ENCODE measurements at regions not wholly inside any gene's neighbourhood (a gene's known extent, or its start where the extent isn't known, plus 50 kb on each side); places are given as distances from the start of the nearest gene placed in this dataset.
"Not testable (repeated sequence)": the region's sequence is repeated elsewhere in the genome, so short reads cannot be mapped to it uniquely, and the experiment has no call there.

DNA sequence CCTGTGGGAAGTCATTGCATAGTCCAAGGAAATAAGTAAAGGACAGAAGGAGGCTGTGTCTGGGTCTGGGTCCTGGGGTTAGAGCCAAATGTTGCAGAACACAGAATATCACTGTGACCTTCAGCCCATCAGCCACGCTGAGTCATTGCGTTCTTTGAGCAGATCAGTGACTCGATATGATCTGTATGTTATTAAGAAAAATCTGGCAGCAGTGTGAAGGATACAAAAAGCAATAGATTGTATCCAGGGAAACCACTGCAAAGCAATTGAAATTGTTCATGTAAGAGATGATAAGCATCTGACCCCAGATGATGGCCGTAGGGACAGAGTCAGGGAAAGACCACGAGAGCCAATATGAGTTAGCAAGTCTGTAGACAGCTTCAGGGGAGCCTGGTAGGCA, 1575.1 kb upstream of the SLC10A2 start:
- ATAC-seq (replicated peaks), result no peak
- Mint-ChIP-seq H3K4me3 (no peak overlapping the region), H3K27ac (no peak overlapping the region), H3K36me3 (no peaks in the 10 kb centered on the region), H3K4me1 (no peaks in the 10 kb centered on the region), H3K27me3 (no peaks in the 10 kb centered on the region), H3K9me3 (peaks cover 0 to 1% of the 10 kb centered on the region in 2 donors)
- DNase-seq, result no peak

DNA sequence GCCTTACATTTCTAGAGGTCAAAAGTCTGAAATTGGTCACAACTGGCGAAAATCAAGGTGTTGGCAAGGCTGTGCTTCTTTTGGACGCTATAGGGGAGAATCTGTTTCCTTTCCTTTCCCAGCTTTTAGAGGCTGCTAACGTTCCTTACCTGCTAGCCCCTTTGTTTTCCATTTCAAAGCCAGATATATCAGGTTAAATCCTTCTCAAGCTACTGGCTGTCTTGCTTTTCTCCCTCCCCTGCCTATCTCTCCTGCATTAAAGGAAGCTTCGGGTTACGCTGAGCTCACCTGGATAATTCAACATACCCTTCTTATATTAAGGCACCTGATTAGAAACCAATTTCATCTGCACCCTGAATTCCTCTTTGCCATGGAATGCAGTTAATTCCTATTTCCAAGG, 1569.7 kb upstream of the SLC10A2 start:
- no peaks in the 10 kb centered on the region for H3K4me1 Mint-ChIP-seq
- no peaks in the 10 kb centered on the region for H3K36me3 Mint-ChIP-seq

DNA sequence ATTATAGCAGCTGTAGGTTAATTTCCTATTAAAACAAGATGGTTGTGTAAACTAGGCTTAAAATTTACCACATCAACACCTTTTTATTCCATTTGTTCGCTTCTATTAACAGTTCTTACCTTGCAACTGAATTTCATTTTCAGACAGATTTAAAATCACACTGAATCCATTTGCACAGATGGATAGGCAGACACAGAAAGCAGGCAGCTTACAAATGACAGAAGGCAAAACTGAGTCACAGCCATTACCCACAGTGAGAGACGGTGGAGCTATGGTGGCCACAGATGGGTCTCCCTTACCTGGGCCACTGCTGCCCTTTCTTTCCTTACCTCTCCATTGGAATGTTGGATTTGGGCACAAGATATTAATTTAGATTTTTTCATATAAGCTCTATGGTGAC, 1567.8 kb upstream of the SLC10A2 start:
- H3K36me3 Mint-ChIP-seq, result no peaks in the 10 kb centered on the region
- no peaks in the 10 kb centered on the region for H3K9me3 Mint-ChIP-seq
- H3K27ac Mint-ChIP-seq, result no peak overlapping the region
- ATAC-seq (replicated peaks) (no peak), DNase-seq (no peak)
- no peaks in the 10 kb centered on the region for H3K27me3 Mint-ChIP-seq
- H3K4me1 Mint-ChIP-seq, result no peaks in the 10 kb centered on the region
- H3K4me3 Mint-ChIP-seq, result no peak overlapping the region

More for the DNA sequence above, 1569.7 kb upstream of the SLC10A2 start:
- no peak for ATAC-seq (replicated peaks)
- H3K4me3 Mint-ChIP-seq, result no peak overlapping the region
- H3K9me3 Mint-ChIP-seq, result peaks cover 0 to 1% of the 10 kb centered on the region in 2 donors
- no peak for DNase-seq
- H3K27ac Mint-ChIP-seq, result no peak overlapping the region
- no peaks in the 10 kb centered on the region for H3K27me3 Mint-ChIP-seq

DNA sequence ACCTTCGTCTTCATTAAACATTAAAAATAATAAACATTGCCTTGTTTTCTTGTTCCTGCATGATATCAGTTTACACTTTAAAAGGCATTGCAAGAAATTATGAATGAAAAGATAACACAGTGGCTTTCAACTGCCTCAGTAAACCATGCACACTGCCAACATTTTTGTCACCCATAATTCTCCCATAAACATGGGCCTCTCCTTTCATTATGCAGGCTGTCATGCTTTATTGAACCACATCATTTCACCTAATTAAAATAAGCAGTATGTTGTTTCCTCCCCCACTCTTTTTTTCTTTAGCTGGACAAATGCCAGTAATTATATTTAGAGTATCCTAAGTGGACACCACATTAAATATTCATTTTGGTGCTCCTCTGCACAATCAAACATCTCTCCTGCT, 1566.5 kb upstream of the SLC10A2 start:
- H3K27me3 Mint-ChIP-seq, result no peaks in the 10 kb centered on the region
- H3K27ac Mint-ChIP-seq, result no peak overlapping the region
- DNase-seq, result no peak
- no peaks in the 10 kb centered on the region for H3K9me3 Mint-ChIP-seq
- H3K4me1 Mint-ChIP-seq, result no peaks in the 10 kb centered on the region
- ATAC-seq (replicated peaks), result no peak
- no peak overlapping the region for H3K4me3 Mint-ChIP-seq
- no peaks in the 10 kb centered on the region for H3K36me3 Mint-ChIP-seq

DNA sequence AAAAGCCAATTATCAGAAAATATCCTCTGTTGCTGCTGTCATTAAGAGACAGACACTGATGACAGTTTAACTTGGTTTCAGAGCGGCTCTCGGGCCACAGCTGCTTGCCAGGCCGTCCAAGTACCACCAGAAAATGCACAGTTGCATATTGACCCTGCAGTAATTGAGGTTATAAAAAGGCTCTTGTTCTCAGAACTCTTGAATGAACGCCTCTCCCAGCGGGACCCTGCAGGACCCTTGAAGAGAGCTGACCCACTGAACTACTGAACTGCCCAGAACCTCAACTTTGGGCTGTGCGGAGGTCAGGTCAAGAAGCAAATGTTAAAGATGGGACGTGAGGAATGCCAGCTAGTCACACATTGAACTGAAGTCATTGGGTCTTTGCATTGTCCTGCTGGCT, 1559.0 kb upstream of the SLC10A2 start:
- no peak for DNase-seq
- no peaks in the 10 kb centered on the region for H3K36me3 Mint-ChIP-seq
- H3K27ac Mint-ChIP-seq, result no peak overlapping the region
- H3K4me3 Mint-ChIP-seq, result no peak overlapping the region
- peaks cover 0 to 2% of the 10 kb centered on the region in 2 donors for H3K9me3 Mint-ChIP-seq
- no peaks in the 10 kb centered on the region for H3K27me3 Mint-ChIP-seq
- no peak for ATAC-seq (replicated peaks)
- no peaks in the 10 kb centered on the region for H3K4me1 Mint-ChIP-seq

DNA sequence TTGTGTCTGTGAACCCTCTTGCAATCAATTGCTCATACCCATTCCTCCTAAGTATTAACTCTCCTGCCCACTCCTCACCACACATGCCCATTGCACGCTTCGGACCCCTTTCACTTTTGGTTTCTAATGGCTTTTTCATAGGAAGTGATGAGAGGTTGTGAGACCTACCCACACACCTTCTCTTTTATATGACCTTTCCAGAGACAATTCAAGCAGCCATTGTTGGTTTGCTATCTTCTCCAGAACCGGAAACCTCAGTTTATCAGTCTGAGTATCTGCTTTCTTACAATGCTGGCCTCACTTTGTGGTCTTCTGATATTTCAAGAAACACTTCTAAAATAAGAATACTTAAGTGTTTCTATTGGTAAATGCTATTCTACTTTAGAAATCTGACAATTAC, 1550.8 kb upstream of the SLC10A2 start:
- Mint-ChIP-seq H3K36me3 (no peaks in the 10 kb centered on the region), H3K4me1 (no peaks in the 10 kb centered on the region), H3K9me3 (peaks cover 5 to 11% of the 10 kb centered on the region in 2 donors), H3K27me3 (no peaks in the 10 kb centered on the region), H3K27ac (no peak overlapping the region), H3K4me3 (no peak overlapping the region)
- ATAC-seq (replicated peaks) (no peak), DNase-seq (no peak)

DNA sequence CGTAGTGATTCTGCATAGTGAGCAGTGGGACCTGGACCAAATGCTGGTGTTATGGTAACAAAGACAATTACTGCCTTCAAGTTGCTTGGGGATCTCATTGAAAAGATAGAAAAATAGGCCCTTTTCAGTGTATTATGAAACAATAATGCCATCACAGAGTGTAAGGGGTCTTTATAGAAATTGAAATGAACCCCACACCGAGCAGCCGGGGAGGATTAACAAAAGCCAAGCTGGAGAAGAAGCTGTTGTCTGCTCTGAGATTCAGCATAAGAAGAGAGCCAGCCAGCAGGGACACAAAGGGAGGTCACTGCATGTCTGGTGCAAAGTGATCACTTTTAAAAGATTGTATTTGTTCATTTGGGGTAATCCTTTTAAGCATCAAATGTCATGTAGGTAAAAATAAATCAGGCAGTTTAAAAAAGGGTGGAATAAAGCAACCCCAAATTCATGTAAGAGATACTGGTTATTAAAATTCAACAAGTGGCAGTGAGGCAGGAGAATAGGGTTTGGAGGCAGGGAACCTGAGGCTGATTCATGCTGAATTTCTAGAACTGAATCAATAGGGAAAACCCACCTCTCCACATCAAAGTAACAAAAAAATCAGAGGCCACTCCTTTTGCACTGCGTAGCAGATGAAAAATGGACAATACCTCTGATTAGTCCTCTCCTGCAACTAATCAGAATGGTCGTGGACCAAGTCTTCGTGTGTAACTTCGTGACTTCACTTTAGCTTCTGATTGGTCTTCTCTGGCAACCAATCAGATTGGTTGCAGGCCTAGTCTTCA, 1548.3 kb upstream of the SLC10A2 start:
- no peaks in the 10 kb centered on the region for H3K4me1 Mint-ChIP-seq
- no peaks in the 10 kb centered on the region for H3K27me3 Mint-ChIP-seq
- H3K36me3 Mint-ChIP-seq, result no peaks in the 10 kb centered on the region
- ATAC-seq (replicated peaks) (no peak), DNase-seq (no peak)
- H3K4me3 Mint-ChIP-seq, result no peak overlapping the region
- no peak overlapping the region for H3K27ac Mint-ChIP-seq
- H3K9me3 Mint-ChIP-seq, result peaks cover 5 to 10% of the 10 kb centered on the region in 2 donors

DNA sequence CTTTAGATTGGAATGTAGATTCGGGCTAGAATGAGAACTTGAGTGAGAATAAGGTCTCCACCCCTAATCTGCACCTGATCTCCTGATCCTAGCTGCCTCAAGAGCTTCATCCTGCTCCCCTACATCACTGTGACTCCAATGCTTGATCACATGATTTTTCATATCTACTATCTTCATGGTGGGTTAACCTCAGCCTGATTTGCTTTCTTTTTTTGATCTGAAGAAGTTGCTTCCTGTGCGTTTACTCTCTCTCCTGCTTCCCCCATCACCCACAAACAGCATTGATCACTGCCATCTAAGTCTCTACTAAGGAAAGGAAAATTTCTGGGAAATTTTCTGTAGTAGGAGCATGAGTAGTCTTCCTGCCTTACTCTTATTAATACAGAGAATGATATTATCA, 1542.1 kb upstream of the SLC10A2 start:
- Mint-ChIP-seq H3K36me3 (no peaks in the 10 kb centered on the region), H3K27ac (no peak overlapping the region), H3K27me3 (no peaks in the 10 kb centered on the region), H3K9me3 (no peaks in the 10 kb centered on the region), H3K4me1 (no peaks in the 10 kb centered on the region), H3K4me3 (no peak overlapping the region)
- ATAC-seq (replicated peaks) (no peak), DNase-seq (no peak)

DNA sequence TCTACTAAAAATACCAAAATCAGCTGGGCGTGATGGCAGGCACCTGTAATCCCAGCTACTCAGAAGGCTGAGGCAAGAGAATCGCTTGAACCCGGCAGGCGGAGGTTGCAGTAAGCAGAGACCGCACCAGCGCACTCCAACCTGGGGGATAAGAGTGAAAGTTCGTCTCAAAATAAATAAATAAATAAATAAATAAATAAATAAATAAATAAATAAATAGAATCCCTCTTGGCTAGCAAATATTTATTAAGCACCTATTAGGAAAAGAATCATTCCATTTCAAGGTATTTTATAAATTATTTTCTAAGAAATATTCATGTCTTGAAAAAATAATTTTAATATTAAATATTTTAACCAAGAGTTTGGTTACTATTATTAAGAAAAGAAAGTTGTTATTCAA, 1539.2 kb upstream of the SLC10A2 start:
- not testable (repeated sequence) for H3K9me3 Mint-ChIP-seq; H3K4me3 Mint-ChIP-seq; ATAC-seq (replicated peaks); H3K36me3 Mint-ChIP-seq; H3K4me1 Mint-ChIP-seq; DNase-seq; H3K27ac Mint-ChIP-seq; H3K27me3 Mint-ChIP-seq

DNA sequence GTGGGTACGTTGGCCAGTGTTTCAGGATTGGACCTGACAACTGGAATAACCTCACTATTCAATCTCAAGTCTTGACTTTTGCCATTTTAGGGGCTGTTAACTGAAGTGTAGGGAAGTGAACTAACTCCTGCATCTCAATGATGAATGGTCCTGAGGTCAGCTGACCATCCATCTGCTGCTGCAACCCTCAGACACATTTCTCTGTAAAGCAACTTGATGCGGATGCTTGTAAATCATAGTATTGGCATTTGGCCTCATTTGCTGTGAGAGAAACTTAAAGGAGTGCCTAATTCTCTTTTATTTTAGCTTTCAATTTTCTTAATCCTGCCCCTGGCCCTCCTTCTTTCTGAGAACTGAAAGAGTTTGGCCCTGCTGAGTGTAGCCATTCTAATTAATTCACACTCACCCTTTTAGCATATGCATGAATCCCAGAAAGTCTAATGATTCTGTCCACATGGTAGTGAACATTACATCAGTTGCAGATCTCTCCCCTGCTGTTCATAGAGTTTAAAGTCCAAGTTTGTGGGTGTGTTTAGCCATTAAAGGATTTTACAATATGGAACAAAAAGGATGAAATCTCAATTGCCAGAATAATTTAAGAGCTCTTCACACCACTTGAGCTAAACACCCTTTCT, 1531.4 kb upstream of the SLC10A2 start:
- H3K27me3 Mint-ChIP-seq, result no peaks in the 10 kb centered on the region
- ATAC-seq (replicated peaks) (no peak), DNase-seq (no peak)
- peaks cover 4 to 8% of the 10 kb centered on the region in 2 donors for H3K9me3 Mint-ChIP-seq
- H3K27ac Mint-ChIP-seq, result no peak overlapping the region
- H3K4me1 Mint-ChIP-seq, result no peaks in the 10 kb centered on the region
- H3K36me3 Mint-ChIP-seq, result no peaks in the 10 kb centered on the region
- no peak overlapping the region for H3K4me3 Mint-ChIP-seq

DNA sequence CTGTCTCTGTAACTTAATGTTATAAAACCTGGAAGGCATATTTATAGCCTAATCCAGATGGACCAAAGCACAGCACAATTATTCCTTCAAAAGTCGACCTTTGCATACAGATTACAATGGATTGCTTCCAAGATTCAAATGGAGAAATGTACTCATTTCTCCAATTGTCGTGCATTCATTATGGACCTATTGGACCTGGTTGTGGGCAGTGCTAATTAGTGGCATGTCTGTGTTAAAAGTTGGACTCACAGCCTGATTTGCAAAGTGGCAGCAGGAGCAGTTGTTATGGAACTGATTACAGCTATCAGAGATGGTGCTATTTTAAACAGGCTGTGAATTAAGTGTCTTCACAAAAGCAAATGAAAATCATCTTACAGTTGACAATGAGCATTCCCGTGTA, 1529.3 kb upstream of the SLC10A2 start:
- no peaks in the 10 kb centered on the region for H3K27me3 Mint-ChIP-seq
- no peak overlapping the region for H3K4me3 Mint-ChIP-seq
- ATAC-seq (replicated peaks) (no peak), DNase-seq (no peak)
- H3K36me3 Mint-ChIP-seq, result no peaks in the 10 kb centered on the region
- peaks cover 0 to 4% of the 10 kb centered on the region in 2 donors for H3K9me3 Mint-ChIP-seq
- H3K4me1 Mint-ChIP-seq, result no peaks in the 10 kb centered on the region
- H3K27ac Mint-ChIP-seq, result no peak overlapping the region

DNA sequence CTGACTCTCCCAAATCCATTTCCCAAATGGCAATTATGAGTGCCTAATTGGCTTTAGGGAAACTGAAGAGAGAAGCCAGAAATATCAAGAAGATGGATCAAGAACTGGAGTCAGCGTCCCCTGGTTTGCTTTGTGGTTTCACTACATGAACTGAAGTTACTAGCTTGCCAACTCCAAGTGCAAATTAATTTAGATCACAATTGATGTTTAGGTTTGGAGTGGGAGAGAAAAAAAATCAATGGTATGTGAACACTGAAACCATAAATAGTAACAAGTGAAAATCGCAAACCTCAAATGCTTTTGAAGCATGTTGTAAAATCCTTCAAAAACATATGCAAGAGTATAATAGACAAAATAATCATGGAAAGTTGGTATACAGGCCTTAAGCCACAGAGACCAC, 1528.6 kb upstream of the SLC10A2 start:
- Mint-ChIP-seq H3K9me3 (peaks cover 0 to 2% of the 10 kb centered on the region in 2 donors), H3K36me3 (no peaks in the 10 kb centered on the region), H3K4me1 (no peaks in the 10 kb centered on the region), H3K27me3 (no peaks in the 10 kb centered on the region), H3K4me3 (no peak overlapping the region), H3K27ac (no peak overlapping the region)
- ATAC-seq (replicated peaks) (no peak), DNase-seq (no peak)

DNA sequence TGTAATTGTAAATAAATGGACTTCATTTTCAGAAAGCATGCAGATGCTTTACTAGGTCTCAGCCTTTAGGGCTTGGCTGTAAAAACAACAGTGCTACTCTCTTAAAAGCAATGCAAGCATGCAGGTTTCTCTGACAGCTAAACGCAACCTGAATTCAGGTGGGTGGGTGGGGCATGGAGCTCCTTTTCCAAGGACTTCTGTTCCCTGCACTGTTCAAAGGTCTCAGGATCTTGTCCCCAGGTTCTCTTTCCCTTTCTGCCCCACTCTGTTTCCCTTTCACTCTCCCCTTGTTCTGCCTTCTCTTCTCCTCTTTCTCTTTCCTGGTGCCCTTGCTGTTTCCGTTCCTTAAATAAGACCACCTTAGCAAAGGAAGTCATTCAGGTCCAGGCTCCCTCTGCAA, 1527.5 kb upstream of the SLC10A2 start:
- Mint-ChIP-seq H3K27me3 (no peaks in the 10 kb centered on the region), H3K4me1 (no peaks in the 10 kb centered on the region), H3K27ac (no peak overlapping the region), H3K9me3 (peaks cover 0 to 2% of the 10 kb centered on the region in 2 donors), H3K4me3 (no peak overlapping the region), H3K36me3 (no peaks in the 10 kb centered on the region)
- DNase-seq (no peak), ATAC-seq (replicated peaks) (no peak)

DNA sequence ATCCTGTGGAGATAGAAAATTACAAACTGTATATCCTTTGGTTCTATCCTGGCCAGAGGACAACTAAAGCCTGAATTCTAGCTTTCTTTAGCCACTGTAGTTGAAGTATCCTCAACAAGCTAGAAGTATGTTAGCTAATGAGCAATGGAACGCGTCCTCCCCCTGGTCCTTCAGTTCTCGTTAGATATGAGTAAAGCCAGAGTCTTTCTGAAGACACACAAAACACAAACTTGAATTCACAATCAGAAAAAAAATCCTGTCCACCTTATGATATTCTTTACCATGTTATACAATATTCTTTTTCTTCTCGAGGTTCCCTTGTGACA, 1527.0 kb upstream of the SLC10A2 start:
- Mint-ChIP-seq H3K36me3 (no peaks in the 10 kb centered on the region), H3K4me1 (no peaks in the 10 kb centered on the region), H3K27me3 (no peaks in the 10 kb centered on the region), H3K27ac (no peak overlapping the region), H3K4me3 (no peak overlapping the region), H3K9me3 (peaks cover 0 to 2% of the 10 kb centered on the region in 2 donors)
- ATAC-seq (replicated peaks) (no peak), DNase-seq (no peak)

DNA sequence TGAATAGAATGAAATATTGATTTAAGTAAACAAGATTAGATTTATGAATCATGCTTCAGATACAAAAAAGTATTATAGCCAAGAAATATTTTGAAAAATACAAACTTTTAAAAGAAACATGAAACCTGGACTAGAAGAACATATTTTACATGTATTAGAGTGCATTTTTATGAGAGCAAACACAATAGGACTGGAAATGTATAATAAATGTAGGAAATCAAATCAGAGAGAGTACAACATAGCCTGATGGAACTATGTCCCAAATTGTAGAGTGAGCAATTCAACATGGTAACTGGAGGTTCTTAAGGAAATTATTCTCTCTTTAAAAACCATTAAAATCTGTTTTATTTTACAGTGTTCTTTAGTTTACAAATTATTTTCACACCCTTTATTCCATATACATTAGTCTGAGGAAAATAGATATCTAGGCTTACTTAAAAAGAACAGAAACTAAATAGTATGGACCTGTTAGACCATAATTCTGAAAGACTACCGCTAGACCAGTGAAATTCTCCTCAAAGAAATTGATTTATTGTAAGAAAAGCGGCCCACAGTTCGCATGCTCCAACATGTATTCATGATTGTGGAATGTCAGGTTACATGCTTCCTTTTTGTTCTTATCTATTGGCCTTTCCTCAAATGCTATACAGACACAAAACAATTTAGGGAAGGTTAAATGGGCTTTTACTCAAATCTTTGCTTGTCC, 1526.5 kb upstream of the SLC10A2 start:
- ATAC-seq (replicated peaks) (no peak), DNase-seq (no peak)
- H3K27me3 Mint-ChIP-seq, result no peaks in the 10 kb centered on the region
- H3K4me1 Mint-ChIP-seq, result no peaks in the 10 kb centered on the region
- no peak overlapping the region for H3K4me3 Mint-ChIP-seq
- no peaks in the 10 kb centered on the region for H3K36me3 Mint-ChIP-seq
- peaks cover 0 to 2% of the 10 kb centered on the region in 2 donors for H3K9me3 Mint-ChIP-seq
- H3K27ac Mint-ChIP-seq, result no peak overlapping the region
